GM12891 (cell line): ENCODE measurements at regions not wholly inside any gene's neighbourhood (a gene's known extent, or its start where the extent isn't known, plus 50 kb on each side); places are given as distances from the start of the nearest gene placed in this dataset.

Source experiments
- PAX5 ChIP-seq: IDR thresholded peaks from 2 replicates; pipeline ENCODE4 v1.6.1; 2011; ENCODE audit warnings: low read length, moderate library complexity, mild to moderate bottlenecking; ENCODE audit not compliant: insufficient read depth, severe bottlenecking
- POLR2A ChIP-seq: IDR thresholded peaks from 2 replicates; pipeline ENCODE4 v1.6.1; 2011; ENCODE audit warnings: low read depth, low read length, control low read depth
- POLR2AphosphoS5 ChIP-seq: IDR thresholded peaks from 2 replicates; pipeline ENCODE4 v1.6.1; 2011; ENCODE audit warnings: low read depth, low read length, control low read depth
- POU2F2 ChIP-seq: IDR thresholded peaks from 2 replicates; pipeline ENCODE4 v1.6.1; 2011; ENCODE audit warnings: low read depth, mild to moderate bottlenecking, control low read depth, low read length, moderate library complexity
- SPI1 ChIP-seq: IDR thresholded peaks from 2 replicates; pipeline ENCODE4 v1.6.1; 2011; ENCODE audit warnings: low read depth, low read length, control low read depth
- TAF1 ChIP-seq: IDR thresholded peaks from 2 replicates; pipeline ENCODE4 v1.6.1; 2011; ENCODE audit warnings: low read depth, low read length, control low read depth

DNA sequence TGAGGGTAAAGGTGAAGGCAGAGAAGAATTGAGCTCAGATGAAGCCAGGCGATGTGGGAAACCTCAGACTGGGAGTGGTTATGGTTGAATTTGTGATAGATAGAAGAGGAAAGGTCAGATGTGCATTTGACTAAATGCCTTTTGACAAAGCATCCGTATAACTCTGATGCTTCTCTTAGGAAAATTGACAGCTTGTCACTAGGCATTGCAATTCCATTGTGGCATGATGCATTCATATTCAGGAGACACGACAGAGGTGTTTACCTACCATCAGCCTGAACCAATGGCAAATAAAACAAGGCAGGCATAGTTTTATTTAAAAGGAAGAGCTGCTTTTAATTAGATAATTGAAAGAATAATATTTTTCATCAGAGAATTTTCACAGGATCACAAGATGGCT, 325.1 kb upstream of the IGFBP7 start:
- TF ChIP-seq POLR2A (no peak), POU2F2 (no peak), TAF1 (no peak), POLR2AphosphoS5 (no peak), SPI1 (no peak), PAX5 (no peak)
